Inflammatory macrophage (primary cell): ENCODE measurements at regions not wholly inside any gene's neighbourhood (a gene's known extent, or its start where the extent isn't known, plus 50 kb on each side); places are given as distances from the start of the nearest gene placed in this dataset.
"Not testable (repeated sequence)": the region's sequence is repeated elsewhere in the genome, so short reads cannot be mapped to it uniquely, and the experiment has no call there.

Source experiments
- DNase-seq, 2 donors: peaks; one replicate each; pipeline ENCODE4 v3.0.0-alpha.2; 2020 to 2022

DNA sequence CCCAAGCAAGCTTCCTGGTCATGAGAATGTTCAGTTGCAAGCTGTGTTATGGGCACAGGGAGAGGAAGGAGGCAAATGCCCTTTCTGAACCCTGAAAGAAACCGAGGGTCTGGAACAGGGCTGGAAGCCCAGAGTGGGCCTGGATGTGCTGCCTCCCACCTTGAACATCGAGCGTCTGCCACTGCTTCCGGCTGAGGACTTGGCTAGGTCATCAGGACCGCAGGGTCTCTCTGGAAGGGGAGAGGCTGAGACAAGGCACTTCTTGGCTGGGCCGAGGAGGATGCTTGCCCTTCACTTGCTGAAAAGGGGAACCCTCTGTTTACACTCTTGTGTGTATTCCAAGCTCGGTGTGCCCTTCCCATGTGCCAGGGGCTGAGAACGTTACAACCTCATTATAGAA lies 168.0 kb upstream of the C1orf174 start:
- no peak for DNase-seq

- DNase-seq: no peak
Observed at GRCh38 chr1:4071653-4072052, 171.6 kb upstream of the C1orf174 start.

DNA sequence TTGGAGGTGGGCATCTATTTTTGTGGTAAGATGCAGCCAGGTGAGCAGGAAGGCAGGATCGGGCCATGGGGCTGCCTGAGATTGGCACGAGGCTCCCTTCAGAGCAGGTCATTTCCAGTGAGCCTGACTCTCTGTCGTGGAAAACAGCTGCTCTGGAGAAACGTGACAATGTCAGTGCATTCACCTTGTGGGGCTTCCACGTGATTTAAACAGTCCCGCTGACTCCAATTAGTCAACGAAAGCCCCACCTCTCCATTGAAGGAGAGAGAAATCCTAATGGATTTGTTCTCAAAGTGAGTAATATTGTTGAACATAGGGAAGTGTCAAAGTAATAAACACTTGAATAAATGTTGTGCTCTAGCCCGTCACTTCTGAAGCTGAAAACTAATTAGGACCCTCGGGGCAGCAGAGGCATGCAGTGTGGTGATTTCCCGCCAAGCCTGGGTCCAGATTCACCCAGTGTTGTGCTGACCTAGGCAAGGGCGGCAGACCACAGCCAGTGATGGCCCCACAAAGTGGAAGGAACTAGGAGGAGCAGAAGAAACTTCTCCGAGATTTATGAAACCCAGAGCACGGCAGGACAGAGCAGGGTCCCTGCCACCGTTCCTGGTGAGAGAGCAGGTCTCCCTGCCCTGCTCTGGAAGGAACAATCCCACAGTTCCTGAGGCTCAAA lies 172.5 kb upstream of the C1orf174 start:
- DNase-seq: no peak

DNA sequence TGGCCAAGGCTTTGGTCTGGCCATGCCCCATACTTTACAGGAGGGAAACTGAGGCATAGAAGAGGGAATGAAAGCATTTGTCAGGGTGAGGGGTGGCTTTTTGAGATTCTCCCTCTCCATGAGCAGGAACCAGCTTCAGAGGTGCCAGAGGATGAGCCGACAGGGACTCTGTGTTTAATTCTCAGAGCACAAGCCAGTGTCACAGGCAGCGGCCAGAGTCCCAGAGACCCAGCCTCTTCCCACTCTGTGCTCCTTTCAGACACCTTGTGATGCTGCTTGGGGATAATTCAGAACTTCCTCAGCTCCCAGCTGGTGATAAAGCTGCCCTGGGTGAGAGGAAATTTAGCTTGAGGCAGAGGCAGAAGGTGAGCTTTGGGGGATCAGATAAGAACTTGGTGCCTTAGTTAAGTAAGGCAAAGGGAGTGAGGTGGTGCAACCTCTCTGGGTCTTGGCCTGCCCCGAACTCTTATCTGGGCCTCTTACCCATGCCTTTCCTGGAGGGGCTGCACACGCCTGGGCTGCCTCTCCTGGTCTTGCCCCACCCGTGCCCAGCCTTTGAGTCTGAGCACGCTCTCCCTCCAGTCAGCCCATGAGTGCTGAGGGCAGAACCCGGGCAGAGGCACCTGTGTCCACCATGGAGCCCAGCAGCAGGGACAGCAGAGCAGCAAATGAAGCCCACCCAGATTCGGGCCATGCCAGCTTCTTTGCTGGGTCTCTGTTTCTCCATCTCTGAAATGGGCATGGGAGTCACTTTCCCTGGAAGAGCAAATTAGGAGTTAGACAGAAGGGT lies 175.6 kb upstream of the C1orf174 start:
- DNase-seq: no peak

GRCh38 chr1:4076346-4076745 lies 176.3 kb upstream of the C1orf174 start:
- DNase-seq: no peak

DNA sequence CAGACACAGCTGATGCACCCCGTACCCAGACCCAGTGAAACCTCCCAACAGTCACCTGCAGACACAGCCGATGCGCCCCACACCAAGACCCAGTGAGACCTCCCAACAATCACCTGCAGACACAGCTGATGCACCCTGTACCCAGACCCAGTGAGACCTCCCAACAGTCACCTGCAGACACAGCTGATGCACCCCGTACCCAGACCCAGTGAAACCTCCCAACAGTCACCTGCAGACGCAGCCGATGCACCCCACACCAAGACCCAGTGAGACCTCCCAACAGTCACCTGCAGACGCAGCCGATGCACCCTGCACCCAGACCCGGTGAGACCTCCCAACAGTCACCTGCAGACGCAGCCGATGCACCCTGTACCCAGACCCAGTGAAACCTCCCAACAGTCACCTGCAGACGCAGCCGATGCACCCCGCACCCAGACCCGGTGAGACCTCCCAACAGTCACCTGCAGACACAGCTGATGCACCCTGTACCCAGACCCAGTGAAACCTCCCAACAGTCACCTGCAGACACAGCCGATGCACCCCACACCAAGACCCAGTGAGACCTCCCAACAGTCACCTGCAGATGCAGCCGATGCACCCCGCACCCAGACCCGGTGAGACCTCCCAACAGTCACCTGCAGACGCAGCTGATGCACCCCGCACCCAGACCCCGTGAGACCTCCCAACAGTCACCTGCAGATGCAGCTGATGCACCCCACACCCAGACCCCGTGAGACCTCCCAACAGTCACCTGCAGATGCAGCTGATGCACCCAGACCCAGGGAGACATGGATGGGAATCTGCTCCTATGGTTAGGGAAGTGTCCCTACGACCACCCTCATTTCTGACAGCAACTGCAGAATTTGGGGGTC lies 178.3 kb upstream of the C1orf174 start:
- DNase-seq: not testable (repeated sequence)

DNA sequence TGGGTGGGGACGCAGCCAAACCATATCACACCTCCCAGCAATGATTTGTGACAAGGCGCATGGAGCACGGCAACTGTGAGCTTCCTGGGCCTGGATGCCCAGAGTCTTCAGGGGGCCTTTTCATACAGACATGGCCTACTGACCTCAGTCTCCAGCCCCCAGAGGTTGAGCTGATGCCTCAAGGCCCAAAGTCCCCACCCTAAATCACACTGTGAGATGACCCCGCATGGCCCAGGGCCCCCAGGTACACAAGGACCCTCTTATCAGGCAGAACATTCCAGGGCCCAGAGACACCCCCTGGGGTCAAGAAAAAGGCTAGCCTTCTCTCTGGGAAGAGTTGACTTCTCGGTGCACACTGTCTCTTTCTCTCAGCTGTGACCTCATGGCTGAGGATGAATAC lies 179.7 kb upstream of the C1orf174 start:
- no peak for DNase-seq

DNA sequence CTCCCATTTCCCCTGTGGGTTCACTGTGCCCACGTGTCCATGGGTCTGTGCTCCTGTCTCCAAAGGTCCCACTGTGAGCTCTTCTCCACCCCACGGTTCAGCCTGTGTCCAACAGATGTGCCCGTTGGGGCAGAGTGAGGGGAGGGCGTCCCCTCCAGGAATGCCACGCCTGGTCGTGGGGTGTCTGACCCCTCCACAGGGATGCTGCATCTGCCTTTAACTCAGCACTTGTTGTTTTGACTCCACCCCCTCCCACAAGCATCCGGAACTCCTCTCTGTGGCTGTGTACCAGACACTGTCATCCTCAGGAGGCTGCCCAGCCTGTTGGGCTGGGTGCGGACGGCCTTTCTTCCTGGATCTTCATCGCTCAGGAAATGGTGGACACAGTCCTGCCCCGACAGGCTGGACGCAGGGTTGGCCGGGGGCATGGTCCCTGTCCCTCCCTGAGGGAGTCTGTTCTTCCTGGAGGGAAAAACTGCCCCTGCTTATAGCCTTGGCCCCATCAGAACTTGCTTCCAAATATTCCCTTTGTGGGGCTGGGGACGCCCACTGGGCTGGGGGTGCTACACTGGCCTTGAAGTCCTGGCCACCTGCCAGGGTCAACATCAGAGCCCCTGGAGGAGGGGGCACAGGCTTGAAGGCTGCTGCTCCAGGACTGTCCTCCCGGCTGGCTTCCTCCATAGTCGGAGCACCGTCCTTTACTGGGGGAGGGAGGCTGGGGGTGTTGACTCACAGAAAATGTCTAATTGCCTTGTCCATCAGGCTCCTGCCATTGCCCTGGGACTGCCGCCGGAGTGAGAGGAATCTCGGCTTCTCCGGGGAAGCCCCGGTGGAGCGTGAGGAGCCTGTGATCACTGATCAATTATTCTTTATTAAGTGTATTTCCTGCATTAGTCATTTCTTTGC lies 182.0 kb upstream of the C1orf174 start:
- no peak for DNase-seq

DNA sequence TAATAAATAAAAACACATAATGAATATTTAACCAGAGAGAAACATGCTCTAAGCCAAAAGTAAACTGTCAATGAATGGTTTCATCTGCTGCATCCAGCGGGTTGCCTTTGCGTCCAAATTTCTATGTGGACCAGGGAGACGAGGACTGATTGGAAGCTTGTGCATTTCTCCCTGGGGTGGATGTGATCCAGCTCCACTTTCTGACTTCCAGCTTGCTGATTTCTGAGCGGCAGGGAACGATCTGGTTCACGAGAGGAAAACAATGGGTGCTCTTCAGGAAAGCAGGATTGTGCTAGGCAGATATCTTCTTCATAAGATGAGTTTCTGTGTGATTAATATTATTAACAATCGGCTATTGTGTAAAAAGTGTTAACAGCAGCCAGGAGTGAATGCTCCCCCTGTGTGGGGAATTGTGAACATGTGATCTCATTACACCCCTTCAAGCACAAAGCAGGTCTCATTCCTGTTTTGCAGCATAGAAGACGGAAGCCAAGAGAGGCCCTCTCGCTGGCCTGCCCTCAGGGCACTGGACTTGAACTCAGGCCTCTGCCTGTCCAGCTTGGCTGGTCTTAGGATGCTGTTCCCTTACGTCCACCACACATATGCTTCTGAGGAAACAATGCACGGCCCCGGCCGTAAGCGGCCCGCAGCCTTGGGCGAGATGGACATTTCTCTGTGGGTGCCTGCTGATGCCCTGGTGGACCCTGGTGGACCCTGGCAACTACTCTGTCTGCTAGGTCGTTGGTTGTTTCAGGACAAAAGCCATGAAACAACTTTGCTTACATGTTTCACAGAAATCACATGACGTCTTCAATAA lies 183.4 kb upstream of the C1orf174 start:
- DNase-seq: no peak

- no peak for DNase-seq
Observed at GRCh38 chr1:4084048-4084431, 184.0 kb upstream of the C1orf174 start.

GRCh38 chr1:4084446-4084845 lies 184.4 kb upstream of the C1orf174 start:
- no peak for DNase-seq

DNA sequence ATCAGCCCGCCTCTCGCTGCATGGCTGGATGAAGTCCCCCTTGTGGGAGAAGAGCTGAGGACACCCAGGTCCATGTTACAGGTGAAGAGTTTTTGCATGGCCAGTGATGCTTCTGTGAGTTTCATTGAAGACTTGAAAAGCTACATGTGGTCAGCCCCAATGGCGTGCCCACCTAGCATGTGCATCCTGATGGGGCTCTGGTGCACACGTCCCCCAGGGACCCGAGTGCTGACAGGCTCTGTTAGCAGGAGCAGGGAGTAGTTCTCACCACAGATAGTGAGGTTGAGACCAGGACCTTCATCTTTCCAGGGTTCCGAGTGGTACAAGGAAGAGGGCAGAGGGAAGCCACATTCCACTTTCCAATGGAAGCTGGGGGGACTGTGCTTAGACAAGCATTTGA lies 184.8 kb upstream of the C1orf174 start:
- no peak for DNase-seq

- no peak for DNase-seq
Observed at GRCh38 chr1:4085546-4085945, 185.5 kb upstream of the C1orf174 start.

GRCh38 chr1:4086085-4086850 lies 186.2 kb upstream of the C1orf174 start:
- no peak for DNase-seq

DNA sequence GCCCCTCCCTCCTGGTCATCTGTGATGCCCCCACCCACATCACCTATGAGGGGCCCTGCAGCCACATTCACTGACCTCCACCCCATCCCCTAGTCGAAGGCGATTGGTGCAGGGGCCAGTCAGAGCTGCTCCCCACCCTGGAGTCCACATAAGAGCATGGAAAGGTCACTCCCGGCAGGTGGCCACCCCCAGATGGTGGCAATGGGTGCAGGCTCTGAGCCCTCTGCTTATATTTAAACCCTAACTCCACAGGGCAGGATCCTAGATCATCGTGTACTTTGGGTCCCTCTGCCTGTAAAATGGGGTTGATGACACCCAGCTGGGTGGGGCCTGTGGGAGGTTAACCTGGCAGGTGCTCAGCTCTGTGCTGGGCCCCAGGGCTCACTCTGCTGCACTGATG lies 186.8 kb upstream of the C1orf174 start:
- DNase-seq: no peak

DNA sequence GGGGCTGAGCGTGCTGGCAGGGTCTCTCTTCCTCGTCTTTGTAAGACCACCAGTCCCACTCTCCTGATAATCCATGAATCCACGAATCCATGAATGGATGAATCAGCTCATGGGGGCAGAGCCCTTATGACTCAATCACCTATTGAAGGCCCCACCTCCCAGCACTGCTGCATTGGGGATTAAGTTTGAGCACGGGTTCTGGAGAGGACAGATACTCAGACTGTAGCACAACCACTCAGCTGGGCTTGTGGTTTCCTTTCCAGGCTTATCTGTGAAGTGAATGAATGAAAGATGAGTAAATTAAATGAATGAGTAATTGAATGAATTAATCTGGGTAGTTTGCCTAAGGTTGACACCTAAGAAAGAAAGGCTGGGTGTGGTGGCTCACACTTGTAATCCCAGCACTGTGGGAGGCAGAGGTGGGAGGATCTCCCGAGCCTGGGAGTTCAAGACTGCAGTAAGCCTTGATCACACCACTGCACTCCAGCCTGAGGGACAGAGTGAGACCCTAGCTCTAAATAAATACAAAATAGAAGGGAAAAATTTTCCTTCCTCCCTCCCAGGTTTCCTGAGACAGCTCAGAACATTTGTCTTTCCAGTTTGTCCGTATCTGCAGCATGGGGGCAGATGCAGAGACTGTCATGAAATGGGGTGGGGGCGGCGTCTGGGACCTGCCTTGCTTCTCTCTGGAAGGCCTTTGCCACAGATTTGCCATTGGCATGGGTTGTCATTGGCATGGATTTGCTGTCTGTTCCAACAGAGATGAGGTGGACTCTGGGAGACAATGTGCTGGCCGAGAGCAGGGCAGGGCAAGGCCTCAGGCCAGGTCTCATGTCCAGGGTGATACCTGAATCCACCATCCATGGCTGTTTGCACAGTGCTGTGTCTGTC lies 187.7 kb upstream of the C1orf174 start:
- no peak for DNase-seq

DNA sequence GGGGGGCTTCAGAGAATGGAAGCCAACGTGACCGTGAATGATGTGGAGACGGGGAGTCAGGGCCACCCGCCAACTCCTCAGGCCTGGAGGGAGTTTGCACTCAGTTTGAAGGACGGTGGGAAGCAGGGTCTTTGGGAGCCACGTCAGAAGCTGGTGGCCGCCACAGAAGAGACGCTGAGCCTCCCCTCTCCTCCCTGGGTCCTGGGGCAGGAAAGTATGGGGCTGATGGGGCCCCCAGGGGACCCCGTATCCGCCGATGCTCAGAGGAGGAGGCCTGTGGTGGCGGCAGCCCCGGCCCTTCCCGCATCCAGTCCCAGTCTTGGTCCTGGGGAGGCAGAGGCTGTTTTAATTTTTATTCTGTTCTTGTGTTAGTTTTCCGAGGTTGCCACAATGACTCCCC lies 188.6 kb upstream of the C1orf174 start:
- no peak for DNase-seq

- no peak for DNase-seq
Observed at GRCh38 chr1:4089421-4090175, 189.5 kb upstream of the C1orf174 start.

DNA sequence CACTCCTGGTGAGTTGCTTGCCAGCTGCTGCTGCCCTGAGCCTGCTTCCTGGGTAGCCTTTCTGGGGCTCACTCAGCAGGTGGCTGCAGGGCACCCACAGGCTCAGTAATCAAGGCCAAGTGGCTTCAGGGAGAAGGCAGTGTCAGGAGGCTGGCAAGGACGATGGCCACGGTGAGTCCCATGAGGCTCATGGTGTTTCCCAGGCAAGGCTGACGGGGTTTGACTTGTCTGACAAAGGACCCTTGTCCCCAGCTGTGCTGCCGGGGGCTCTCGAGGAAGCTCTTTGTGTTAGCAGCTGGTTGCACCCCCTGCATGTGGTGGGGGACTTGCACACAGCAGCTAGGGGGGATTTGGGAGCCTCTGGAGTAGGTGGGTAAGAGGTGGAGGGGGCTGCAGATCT lies 190.5 kb upstream of the C1orf174 start:
- no peak for DNase-seq
